Mesenchymal stem cell (in vitro differentiated cells and primary cell): ENCODE measurements at regions not wholly inside any gene's neighbourhood (a gene's known extent, or its start where the extent isn't known, plus 50 kb on each side); places are given as distances from the start of the nearest gene placed in this dataset.

Experiments
- DNase-seq: peaks from one replicate; pipeline ENCODE4 v3.0.0-alpha.2; 2013
- H2AFZ ChIP-seq: one replicate; pipeline ENCODE4 v1.6.1; 2013; ENCODE audit warnings: low read depth, mild to moderate bottlenecking, control low read depth, inconsistent platforms, low read length, moderate library complexity
- H2AK5ac ChIP-seq: 2 replicates; pipeline ENCODE4 v1.6.1; 2013; ENCODE audit warnings: low read length, moderate library complexity, mild to moderate bottlenecking, inconsistent platforms; ENCODE audit not compliant: severe bottlenecking
- H2BK120ac ChIP-seq: one replicate; pipeline ENCODE4 v1.6.1; 2013; ENCODE audit warnings: low read depth, mild to moderate bottlenecking, inconsistent platforms, low read length, moderate library complexity
- H2BK12ac ChIP-seq, 2 experiments: one replicate each; pipeline ENCODE4 v1.6.1; 2013; ENCODE audit warnings: inconsistent platforms in 2 of 2, low read length in 2 of 2, mild to moderate bottlenecking in 2 of 2, moderate library complexity in 2 of 2, control low read depth in 1 of 2
- H2BK15ac ChIP-seq: one replicate; pipeline ENCODE4 v1.6.1; 2013; ENCODE audit warnings: mild to moderate bottlenecking, low read depth, inconsistent platforms; ENCODE audit not compliant: poor library complexity, severe bottlenecking
- H2BK5ac ChIP-seq: 2 replicates; pipeline ENCODE4 v1.6.1; 2013; ENCODE audit warnings: low read depth, mild to moderate bottlenecking, low read length, control low read depth, inconsistent platforms; ENCODE audit not compliant: poor library complexity, severe bottlenecking
- H3K14ac ChIP-seq, 2 experiments: one replicate each; pipeline ENCODE4 v1.6.1; 2013; ENCODE audit warnings: inconsistent platforms in 2 of 2, low read length in 2 of 2, control low read depth in 1 of 2, mild to moderate bottlenecking in 1 of 2, moderate library complexity in 1 of 2
- H3K18ac ChIP-seq, 2 experiments: one replicate each; pipeline ENCODE4 v1.6.1; 2013; ENCODE audit warnings: inconsistent platforms in 2 of 2, low read length in 2 of 2, control low read depth in 1 of 2, low read depth in 1 of 2, mild to moderate bottlenecking in 1 of 2
- H3K23ac ChIP-seq, 2 experiments: one replicate each; pipeline ENCODE4 v1.6.1; 2013; ENCODE audit warnings: inconsistent platforms in 2 of 2, low read length in 2 of 2, mild to moderate bottlenecking in 2 of 2, moderate library complexity in 2 of 2, control low read depth in 1 of 2
- H3K27ac ChIP-seq: 2 replicates; pipeline ENCODE4 v1.5.1; 2013; ENCODE audit warnings: mild to moderate bottlenecking, moderate library complexity, low read length, control low read depth, inconsistent platforms; ENCODE audit not compliant: poor library complexity, severe bottlenecking
- H3K27me3 ChIP-seq, 2 experiments: 2 replicates each; pipeline versions ENCODE4 v1.6.1 to v1.7.0; 2013; ENCODE audit warnings: low read length in 2 of 2, mild to moderate bottlenecking in 2 of 2, moderate library complexity in 2 of 2, control low read depth in 1 of 2, inconsistent platforms in 1 of 2; ENCODE audit not compliant: control insufficient read depth in 1 of 2, insufficient read depth in 1 of 2
- H3K36me3 ChIP-seq, 2 experiments: 2 replicates each; pipeline versions ENCODE4 v1.6.1 to v1.7.0; 2013; ENCODE audit warnings: low read length in 2 of 2, control low read depth in 1 of 2, inconsistent platforms in 1 of 2, low read depth in 1 of 2, mild to moderate bottlenecking in 1 of 2; ENCODE audit not compliant: insufficient read depth in 2 of 2, control insufficient read depth in 1 of 2
- H3K4ac ChIP-seq, 2 experiments: one replicate each; pipeline ENCODE4 v1.6.1; 2013; ENCODE audit warnings: inconsistent platforms in 2 of 2, low read length in 2 of 2, mild to moderate bottlenecking in 2 of 2, moderate library complexity in 2 of 2, control low read depth in 1 of 2, low read depth in 1 of 2
- H3K4me1 ChIP-seq: 2 replicates; pipeline ENCODE4 v1.6.1; 2013; ENCODE audit warnings: low read depth, low read length, control low read depth; ENCODE audit not compliant: control insufficient read depth, insufficient read depth
- H3K4me2 ChIP-seq: 2 replicates; pipeline ENCODE4 v1.6.1; 2013; ENCODE audit warnings: low read length, mild to moderate bottlenecking, inconsistent platforms; ENCODE audit not compliant: poor library complexity, severe bottlenecking
- H3K4me3 ChIP-seq, 2 experiments: 2 replicates each; pipeline versions ENCODE4 v1.5.1 to v1.7.0; 2013; ENCODE audit warnings: low read length in 2 of 2, mild to moderate bottlenecking in 2 of 2, control low read depth in 1 of 2, low read depth in 1 of 2; ENCODE audit not compliant: insufficient read depth in 1 of 2
- H3K79me1 ChIP-seq: replicated peaks from 2 replicates; pipeline ENCODE4 v1.6.1; 2013; ENCODE audit warnings: mild to moderate bottlenecking, control low read depth, low read length, inconsistent platforms; ENCODE audit not compliant: poor library complexity, severe bottlenecking
- H3K9ac ChIP-seq: 2 replicates; pipeline ENCODE4 v1.7.0; 2013; ENCODE audit warnings: mild to moderate bottlenecking, low read length, moderate library complexity
- H3K9me3 ChIP-seq: 2 replicates; pipeline ENCODE4 v1.7.0; 2013; ENCODE audit warnings: mild to moderate bottlenecking, low read length; ENCODE audit not compliant: control insufficient read depth
- H4K8ac ChIP-seq: one replicate; pipeline ENCODE4 v1.6.1; 2013; ENCODE audit warnings: inconsistent platforms, mild to moderate bottlenecking, low read length, moderate library complexity
- H4K91ac ChIP-seq: one replicate; pipeline ENCODE4 v1.6.1; 2013; ENCODE audit warnings: mild to moderate bottlenecking, low read length, inconsistent platforms
- WGBS: methylation state at CpG from one replicate; pipeline ENCODE4 v1.1.7; 2013; ENCODE audit warnings: mixed read lengths; 5-methylcytosine and 5-hydroxymethylcytosine counted together

- H3K4ac ChIP-seq: no peak overlapping the region
- no peak overlapping the region for H4K8ac ChIP-seq
- no peak overlapping the region for H3K27ac ChIP-seq
- no peaks in the 10 kb centered on the region for H3K4me1 ChIP-seq
- H3K4me2 ChIP-seq: no peak overlapping the region
- H2BK12ac ChIP-seq: no peak overlapping the region
- H3K18ac ChIP-seq: no peak overlapping the region
- no peak overlapping the region for H3K23ac ChIP-seq
- H3K9me3 ChIP-seq: no peaks in the 10 kb centered on the region
- H2AFZ ChIP-seq: no peak overlapping the region
- no peak overlapping the region for H4K91ac ChIP-seq
- no peaks in the 10 kb centered on the region for H3K79me1 ChIP-seq
- no peak overlapping the region for H2BK120ac ChIP-seq
- no peak overlapping the region for H2BK5ac ChIP-seq
- no peak overlapping the region for H2BK15ac ChIP-seq
- no peaks in the 10 kb centered on the region for H3K27me3 ChIP-seq
- no peak overlapping the region for H2AK5ac ChIP-seq
- no peak overlapping the region for H3K4me3 ChIP-seq
- 94% methylated on average over 3 of the region's 4 CpGs for WGBS
- H3K36me3 ChIP-seq: no peaks in the 10 kb centered on the region
- H3K14ac ChIP-seq: no peak overlapping the region
- no peak for DNase-seq
- no peak overlapping the region for H3K9ac ChIP-seq
Observed at GRCh38 chr4:101667348-101667747, 123.2 kb upstream of the BANK1 start.

GRCh38 chr4:101660607-101661006 lies 129.9 kb upstream of the BANK1 start:
- no peak overlapping the region for H2BK15ac ChIP-seq
- H3K4me1 ChIP-seq: no peaks in the 10 kb centered on the region
- H3K27me3 ChIP-seq: no peaks in the 10 kb centered on the region
- no peak overlapping the region for H3K4me2 ChIP-seq
- H2AK5ac ChIP-seq: no peak overlapping the region
- H2BK12ac ChIP-seq: no peak overlapping the region
- no peak overlapping the region for H3K27ac ChIP-seq
- H3K79me1 ChIP-seq: no peaks in the 10 kb centered on the region
- H3K4ac ChIP-seq: no peak overlapping the region
- H2BK120ac ChIP-seq: no peak overlapping the region
- H3K9me3 ChIP-seq: no peaks in the 10 kb centered on the region
- WGBS: 42% methylated on average over 1 of the region's 1 CpG
- H3K9ac ChIP-seq: no peak overlapping the region
- H3K18ac ChIP-seq: no peak overlapping the region
- no peak overlapping the region for H3K4me3 ChIP-seq
- no peak overlapping the region for H2BK5ac ChIP-seq
- H2AFZ ChIP-seq: no peak overlapping the region
- no peaks in the 10 kb centered on the region for H3K36me3 ChIP-seq
- H3K14ac ChIP-seq: no peak overlapping the region
- H4K91ac ChIP-seq: no peak overlapping the region
- H4K8ac ChIP-seq: no peak overlapping the region
- no peak overlapping the region for H3K23ac ChIP-seq
- DNase-seq: no peak

GRCh38 chr4:101655857-101656256 lies 134.7 kb upstream of the BANK1 start:
- H3K4me3 ChIP-seq: no peak overlapping the region
- H3K23ac ChIP-seq: no peak overlapping the region
- H2BK15ac ChIP-seq: no peak overlapping the region
- H2BK12ac ChIP-seq: no peak overlapping the region
- H3K79me1 ChIP-seq: no peaks in the 10 kb centered on the region
- no CpG with 5 or more reads among the region's 1 CpG for WGBS
- H3K9ac ChIP-seq: no peak overlapping the region
- no peak overlapping the region for H3K4me2 ChIP-seq
- no peak overlapping the region for H4K91ac ChIP-seq
- H2BK5ac ChIP-seq: no peak overlapping the region
- no peak overlapping the region for H3K18ac ChIP-seq
- H2AFZ ChIP-seq: no peak overlapping the region
- H4K8ac ChIP-seq: no peak overlapping the region
- DNase-seq: no peak
- H3K14ac ChIP-seq: no peak overlapping the region
- no peak overlapping the region for H3K4ac ChIP-seq
- no peaks in the 10 kb centered on the region for H3K4me1 ChIP-seq
- no peak overlapping the region for H3K27ac ChIP-seq
- no peaks in the 10 kb centered on the region for H3K27me3 ChIP-seq
- no peak overlapping the region for H2AK5ac ChIP-seq
- H3K36me3 ChIP-seq: no peaks in the 10 kb centered on the region
- H2BK120ac ChIP-seq: no peak overlapping the region
- no peaks in the 10 kb centered on the region for H3K9me3 ChIP-seq

- Histone ChIP-seq H3K14ac (no peak overlapping the region), H3K27me3 (no peaks in the 10 kb centered on the region), H2BK120ac (no peak overlapping the region), H3K4me3 (no peak overlapping the region), H2BK5ac (no peak overlapping the region), H3K27ac (no peak overlapping the region), H3K9me3 (no peaks in the 10 kb centered on the region), H3K4me2 (no peak overlapping the region), H4K8ac (no peak overlapping the region), H3K9ac (no peak overlapping the region), H3K79me1 (no peaks in the 10 kb centered on the region), H2BK15ac (no peak overlapping the region), H3K18ac (no peak overlapping the region), H2BK12ac (no peak overlapping the region), H3K4me1 (no peaks in the 10 kb centered on the region), H3K4ac (no peak overlapping the region), H2AK5ac (no peak overlapping the region), H2AFZ (no peak overlapping the region), H3K36me3 (no peaks in the 10 kb centered on the region), H4K91ac (no peak overlapping the region), H3K23ac (no peak overlapping the region)
- WGBS: 98% methylated on average over 2 of the region's 2 CpGs
- DNase-seq: no peak
Observed at GRCh38 chr4:101655005-101655404, 135.5 kb upstream of the BANK1 start.
